Neural progenitor cell (in vitro differentiated cells): ENCODE measurements at regions not wholly inside any gene's neighbourhood (a gene's known extent, or its start where the extent isn't known, plus 50 kb on each side); places are given as distances from the start of the nearest gene placed in this dataset.

Source experiments
- DNase-seq: peaks from one replicate; pipeline ENCODE4 v3.0.0-alpha.2; 2016; ENCODE audit warnings: low spot score
- H2AFZ ChIP-seq: fragments of 200-600 bp; sonication (generic); replicated peaks from 2 replicates; pipeline ENCODE4 v1.6.1; 2016; ENCODE audit warnings: antibody characterized with exemption
- H3F3A ChIP-seq: fragments of 200-600 bp; sonication (generic); 2 replicates; pipeline ENCODE4 v1.6.1; 2016; ENCODE audit warnings: antibody characterized with exemption, low read depth
- H3K27ac ChIP-seq: fragments of 200-600 bp; sonication (generic); 2 replicates; pipeline ENCODE4 v1.5.1; 2016; ENCODE audit warnings: mild to moderate bottlenecking
- H3K27me3 ChIP-seq: fragments of 200-600 bp; sonication (generic); 2 replicates; pipeline ENCODE4 v1.6.1; 2016; ENCODE audit warnings: mild to moderate bottlenecking, moderate library complexity
- H3K36me3 ChIP-seq: fragments of 200-600 bp; sonication (generic); 2 replicates; pipeline ENCODE4 v1.5.1; 2016
- H3K4me1 ChIP-seq: fragments of 200-600 bp; sonication (generic); 2 replicates; pipeline ENCODE4 v1.6.1; 2016; ENCODE audit warnings: mixed run types
- H3K4me2 ChIP-seq: fragments of 200-600 bp; sonication (generic); 2 replicates; pipeline ENCODE4 v1.6.1; 2016
- H3K4me3 ChIP-seq: fragments of 200-600 bp; sonication (generic); 2 replicates; pipeline ENCODE4 v1.5.1; 2016
- H3K79me2 ChIP-seq: fragments of 200-600 bp; sonication (generic); 2 replicates; pipeline ENCODE4 v1.6.1; 2016; ENCODE audit warnings: low read depth
- H3K9ac ChIP-seq: fragments of 200-600 bp; sonication (generic); 2 replicates; pipeline ENCODE4 v1.6.1; 2016
- H3K9me3 ChIP-seq: fragments of 200-600 bp; sonication (generic); 2 replicates; pipeline ENCODE4 v1.5.1; 2016; ENCODE audit warnings: low read depth
- H4K20me1 ChIP-seq: fragments of 200-600 bp; sonication (generic); 2 replicates; pipeline ENCODE4 v1.6.1; 2016; ENCODE audit warnings: low read depth
- H3K27ac Mint-ChIP-seq: 3 replicates; pipeline ENCODE4 v1.8.0; 2021; ENCODE audit warnings: mixed read lengths
- H3K27me3 Mint-ChIP-seq: 2 replicates; pipeline ENCODE4 v1.8.0; 2022; ENCODE audit warnings: low read depth, mild to moderate bottlenecking, inconsistent platforms, moderate library complexity, mixed read lengths; ENCODE audit not compliant: insufficient read depth
- H3K36me3 Mint-ChIP-seq: 3 replicates; pipeline ENCODE4 v1.8.0; 2021; ENCODE audit warnings: mixed read lengths
- H3K4me1 Mint-ChIP-seq: 3 replicates; pipeline ENCODE4 v1.8.0; 2021; ENCODE audit warnings: mixed read lengths
- H3K4me3 Mint-ChIP-seq: 3 replicates; pipeline ENCODE4 v1.8.0; 2021; ENCODE audit warnings: mild to moderate bottlenecking, moderate library complexity, mixed read lengths
- H3K9me3 Mint-ChIP-seq: 3 replicates; pipeline ENCODE4 v1.8.0; 2020; ENCODE audit warnings: mixed read lengths
- EZH2 ChIP-seq: fragments of 200-600 bp; sonication (generic); IDR thresholded peaks from 2 replicates; pipeline ENCODE4 v1.6.1; 2017; ENCODE audit warnings: antibody characterized with exemption, mild to moderate bottlenecking, moderate library complexity
- EZH2phosphoT487 ChIP-seq: fragments of 200-600 bp; sonication (generic); IDR thresholded peaks from 2 replicates; pipeline ENCODE4 v1.6.1; 2017; ENCODE audit warnings: antibody characterized with exemption
- TF ChIP-seq, protein P1 (sequence below): fragments of 200-600 bp; sonication (generic); IDR thresholded peaks from 2 replicates; pipeline ENCODE4 v1.5.1; 2017; ENCODE audit warnings: antibody characterized with exemption, mild to moderate bottlenecking

DNA sequence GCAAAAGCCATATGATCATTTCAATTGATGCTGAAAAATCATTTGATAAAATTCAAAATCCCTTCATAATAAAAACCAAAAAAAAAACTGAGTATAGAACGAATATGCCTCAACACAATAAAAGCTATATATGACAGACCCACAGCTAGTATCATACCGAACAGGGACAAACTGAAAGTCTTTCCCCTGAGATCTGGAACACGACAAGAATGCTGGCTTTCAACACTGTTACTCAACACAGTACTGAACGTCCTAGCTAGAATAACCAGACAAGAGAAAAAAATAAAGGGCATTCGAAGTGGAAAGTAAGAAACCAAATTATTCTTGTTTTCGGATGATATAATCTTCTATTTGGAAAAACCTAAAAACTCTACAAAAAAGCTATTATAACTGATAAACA lies 559.9 kb downstream of the EPM2A start:
- TF ChIP-seq, protein P1, sequence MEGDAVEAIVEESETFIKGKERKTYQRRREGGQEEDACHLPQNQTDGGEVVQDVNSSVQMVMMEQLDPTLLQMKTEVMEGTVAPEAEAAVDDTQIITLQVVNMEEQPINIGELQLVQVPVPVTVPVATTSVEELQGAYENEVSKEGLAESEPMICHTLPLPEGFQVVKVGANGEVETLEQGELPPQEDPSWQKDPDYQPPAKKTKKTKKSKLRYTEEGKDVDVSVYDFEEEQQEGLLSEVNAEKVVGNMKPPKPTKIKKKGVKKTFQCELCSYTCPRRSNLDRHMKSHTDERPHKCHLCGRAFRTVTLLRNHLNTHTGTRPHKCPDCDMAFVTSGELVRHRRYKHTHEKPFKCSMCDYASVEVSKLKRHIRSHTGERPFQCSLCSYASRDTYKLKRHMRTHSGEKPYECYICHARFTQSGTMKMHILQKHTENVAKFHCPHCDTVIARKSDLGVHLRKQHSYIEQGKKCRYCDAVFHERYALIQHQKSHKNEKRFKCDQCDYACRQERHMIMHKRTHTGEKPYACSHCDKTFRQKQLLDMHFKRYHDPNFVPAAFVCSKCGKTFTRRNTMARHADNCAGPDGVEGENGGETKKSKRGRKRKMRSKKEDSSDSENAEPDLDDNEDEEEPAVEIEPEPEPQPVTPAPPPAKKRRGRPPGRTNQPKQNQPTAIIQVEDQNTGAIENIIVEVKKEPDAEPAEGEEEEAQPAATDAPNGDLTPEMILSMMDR = no peak
- no peak for TF ChIP-seq EZH2phosphoT487
- no peak for TF ChIP-seq EZH2
- H3F3A ChIP-seq = no peaks in the 10 kb centered on the region
- H4K20me1 ChIP-seq = no peaks in the 10 kb centered on the region
- no peaks in the 10 kb centered on the region for H3K4me1 ChIP-seq
- H3K9me3 ChIP-seq = peaks cover 5% of the 10 kb centered on the region
- H3K4me3 ChIP-seq = no peak overlapping the region
- no peaks in the 10 kb centered on the region for H3K79me2 ChIP-seq
- Mint-ChIP-seq H3K4me3 (no peak overlapping the region), H3K4me1 (peaks cover 8% of the 10 kb centered on the region), H3K36me3 (peaks cover 2% of the 10 kb centered on the region), H3K27me3 (peaks cover 10% of the 10 kb centered on the region), H3K27ac (no peak overlapping the region), H3K9me3 (peaks cover 34% of the 10 kb centered on the region)
- H3K36me3 ChIP-seq = no peaks in the 10 kb centered on the region
- no peak overlapping the region for H3K27ac ChIP-seq
- DNase-seq = no peak
- H2AFZ ChIP-seq = no peak overlapping the region
- H3K9ac ChIP-seq = no peak overlapping the region
- H3K27me3 ChIP-seq = no peaks in the 10 kb centered on the region
- H3K4me2 ChIP-seq = no peak overlapping the region

GRCh38 chr6:145178391-145178790 lies 556.9 kb downstream of the EPM2A start:
- H3K36me3 ChIP-seq = no peaks in the 10 kb centered on the region
- Mint-ChIP-seq H3K9me3 (peaks cover 36% of the 10 kb centered on the region), H3K36me3 (peaks cover 2% of the 10 kb centered on the region), H3K27me3 (peaks cover 8% of the 10 kb centered on the region), H3K4me3 (no peak overlapping the region), H3K4me1 (peaks cover 2% of the 10 kb centered on the region), H3K27ac (no peak overlapping the region)
- H3K79me2 ChIP-seq = no peaks in the 10 kb centered on the region
- H3K4me3 ChIP-seq = no peak overlapping the region
- no peak for DNase-seq
- TF ChIP-seq EZH2phosphoT487 (no peak), EZH2 (no peak)
- TF ChIP-seq, protein P1 = no peak
- no peaks in the 10 kb centered on the region for H3K27me3 ChIP-seq
- H3K9ac ChIP-seq = no peak overlapping the region
- no peak overlapping the region for H3K4me2 ChIP-seq
- no peaks in the 10 kb centered on the region for H4K20me1 ChIP-seq
- H3K27ac ChIP-seq = no peak overlapping the region
- no peak overlapping the region for H2AFZ ChIP-seq
- no peaks in the 10 kb centered on the region for H3F3A ChIP-seq
- no peaks in the 10 kb centered on the region for H3K4me1 ChIP-seq
- peaks cover 5% of the 10 kb centered on the region for H3K9me3 ChIP-seq

DNA sequence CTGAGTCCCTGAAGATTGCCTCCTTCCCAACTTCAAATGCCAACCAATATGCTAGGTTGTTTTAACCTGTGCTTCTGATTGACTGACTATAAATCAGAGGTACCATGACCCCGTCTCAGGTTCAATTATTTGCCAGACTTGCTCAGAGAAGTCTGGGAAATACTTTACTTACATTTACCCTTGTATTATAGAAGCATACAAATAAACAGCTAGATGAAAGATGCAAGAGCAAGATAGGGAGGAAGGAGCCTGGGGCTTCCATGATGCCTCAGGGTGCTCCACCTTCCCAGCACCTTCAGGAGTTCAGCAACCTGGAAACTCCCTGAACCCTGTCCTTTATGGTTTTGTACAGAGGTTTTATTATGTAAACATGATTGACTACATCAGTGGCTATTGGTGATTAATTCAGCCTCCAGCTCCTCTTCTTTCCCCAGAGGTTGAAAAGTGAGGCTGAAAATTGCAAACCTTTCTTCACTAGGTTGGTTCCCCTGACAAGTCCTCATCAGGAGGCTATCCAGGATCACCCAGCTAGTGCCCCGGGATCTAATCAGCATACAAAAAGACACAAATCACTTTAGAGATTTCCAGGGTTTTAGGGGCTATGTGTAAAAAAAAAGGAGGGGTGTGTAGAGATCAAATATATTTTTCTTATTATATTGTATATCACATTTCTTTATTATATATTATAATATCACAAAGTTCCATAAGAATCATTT lies 547.7 kb downstream of the EPM2A start:
- no peaks in the 10 kb centered on the region for H3K27me3 ChIP-seq
- no peak overlapping the region for H3K27ac ChIP-seq
- Mint-ChIP-seq H3K4me3 (no peak overlapping the region), H3K4me1 (no peaks in the 10 kb centered on the region), H3K27ac (no peak overlapping the region), H3K27me3 (no peaks in the 10 kb centered on the region), H3K36me3 (no peaks in the 10 kb centered on the region), H3K9me3 (no peaks in the 10 kb centered on the region)
- no peak for DNase-seq
- H4K20me1 ChIP-seq = no peaks in the 10 kb centered on the region
- H2AFZ ChIP-seq = peak overlapping the region; percentile 13
- no peaks in the 10 kb centered on the region for H3K4me1 ChIP-seq
- no peak overlapping the region for H3K9ac ChIP-seq
- no peaks in the 10 kb centered on the region for H3F3A ChIP-seq
- no peaks in the 10 kb centered on the region for H3K9me3 ChIP-seq
- H3K4me2 ChIP-seq = no peak overlapping the region
- no peaks in the 10 kb centered on the region for H3K36me3 ChIP-seq
- TF ChIP-seq, protein P1 = no peak
- TF ChIP-seq EZH2 (no peak), EZH2phosphoT487 (no peak)
- H3K4me3 ChIP-seq = no peak overlapping the region
- H3K79me2 ChIP-seq = no peaks in the 10 kb centered on the region
